ENCODE measurements at regions not wholly inside any gene's neighbourhood (a gene's known extent, or its start where the extent isn't known, plus 50 kb on each side); places are given as distances from the start of the nearest gene placed in this dataset.

DNA sequence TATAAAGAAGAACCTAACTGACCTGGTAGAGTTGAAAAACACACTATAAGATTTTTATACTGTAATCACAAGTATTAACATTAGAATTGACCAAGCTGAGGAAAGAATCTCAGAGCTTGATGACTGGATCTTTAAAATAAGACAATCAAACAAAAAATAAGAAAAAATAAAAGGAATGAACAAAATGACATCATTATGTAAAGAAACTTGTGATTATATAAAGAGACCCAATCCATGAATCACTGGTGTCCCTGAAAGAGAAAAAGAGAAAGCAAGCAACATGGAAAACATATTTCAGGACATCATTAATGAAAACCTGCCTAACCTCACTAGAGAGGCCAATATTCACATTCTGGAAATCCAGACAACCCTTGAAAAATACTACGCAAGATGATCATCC, 822.5 kb upstream of the SLITRK5 start:
- peaks cover 5 to 6% of the 10 kb centered on the region in 2 experiments for H3K4me1 Mint-ChIP-seq
- H3K56ac ChIP-seq (ENCODE audit: insufficient read length, low read depth, low read length) = no peak overlapping the region
- H2AFZ ChIP-seq (ENCODE audit: low read length) = no peak overlapping the region
- H3K9me3 ChIP-seq (ENCODE audit: control insufficient read depth, low read depth, low read length) = no peaks in the 10 kb centered on the region
- WGBS (ENCODE audit: extremely low coverage, insufficient read length, low lambda C conversion rate) = no CpG with 5 or more reads among the region's 1 CpG
- no peak overlapping the region for H3K23ac ChIP-seq (ENCODE audit: insufficient read length, low read depth, low read length)
- H3K4me2 ChIP-seq (ENCODE audit: insufficient read depth, insufficient read length, low read length) = no peak overlapping the region
- no peaks in the 10 kb centered on the region for H3K4me1 ChIP-seq (ENCODE audit: insufficient read depth, low read length)
- H2BK20ac ChIP-seq (ENCODE audit: low read depth, low read length, poor library complexity, severe bottlenecking) = no peak overlapping the region
- H3K18ac ChIP-seq (ENCODE audit: insufficient read length, low read depth, low read length) = no peak overlapping the region
- H3K4ac ChIP-seq (ENCODE audit: low read depth, low read length) = no peak overlapping the region
- no peak overlapping the region for H2BK120ac ChIP-seq (ENCODE audit: low read depth, low read length, poor library complexity, severe bottlenecking)
- H4K20me1 ChIP-seq (ENCODE audit: control insufficient read depth, insufficient read depth, insufficient read length) = no peaks in the 10 kb centered on the region
- no peak overlapping the region for H4K91ac ChIP-seq (ENCODE audit: insufficient read length, low read depth, low read length)
- TF ChIP-seq, protein P1, sequence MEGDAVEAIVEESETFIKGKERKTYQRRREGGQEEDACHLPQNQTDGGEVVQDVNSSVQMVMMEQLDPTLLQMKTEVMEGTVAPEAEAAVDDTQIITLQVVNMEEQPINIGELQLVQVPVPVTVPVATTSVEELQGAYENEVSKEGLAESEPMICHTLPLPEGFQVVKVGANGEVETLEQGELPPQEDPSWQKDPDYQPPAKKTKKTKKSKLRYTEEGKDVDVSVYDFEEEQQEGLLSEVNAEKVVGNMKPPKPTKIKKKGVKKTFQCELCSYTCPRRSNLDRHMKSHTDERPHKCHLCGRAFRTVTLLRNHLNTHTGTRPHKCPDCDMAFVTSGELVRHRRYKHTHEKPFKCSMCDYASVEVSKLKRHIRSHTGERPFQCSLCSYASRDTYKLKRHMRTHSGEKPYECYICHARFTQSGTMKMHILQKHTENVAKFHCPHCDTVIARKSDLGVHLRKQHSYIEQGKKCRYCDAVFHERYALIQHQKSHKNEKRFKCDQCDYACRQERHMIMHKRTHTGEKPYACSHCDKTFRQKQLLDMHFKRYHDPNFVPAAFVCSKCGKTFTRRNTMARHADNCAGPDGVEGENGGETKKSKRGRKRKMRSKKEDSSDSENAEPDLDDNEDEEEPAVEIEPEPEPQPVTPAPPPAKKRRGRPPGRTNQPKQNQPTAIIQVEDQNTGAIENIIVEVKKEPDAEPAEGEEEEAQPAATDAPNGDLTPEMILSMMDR (conservative IDR thresholded peaks at IDR 0.05) = no peak
- no peaks in the 10 kb centered on the region; the same call in 1 of the 2 replicates for H3K27me3 Mint-ChIP-seq (ENCODE audit: low read depth)
- H3K27ac Mint-ChIP-seq = no peak overlapping the region
- no peak overlapping the region for H4K8ac ChIP-seq (replicated peaks; ENCODE audit: insufficient read length, low read depth, low read length)
- H3K27me3 ChIP-seq (ENCODE audit: insufficient read depth, low read length) = no peaks in the 10 kb centered on the region
- H3K23me2 ChIP-seq (ENCODE audit: insufficient read length, low read depth, low read length, poor library complexity, severe bottlenecking) = no peaks in the 10 kb centered on the region
- no peak overlapping the region for H3K4me3 Mint-ChIP-seq
- peaks cover 3 to 5% of the 10 kb centered on the region in 2 experiments; a peak in 3 of 5 replicates for H3K9me3 Mint-ChIP-seq
- H3K14ac ChIP-seq (ENCODE audit: insufficient read depth, low read length) = no peak overlapping the region
- no peak overlapping the region for H4K5ac ChIP-seq (ENCODE audit: insufficient read length, low read depth, low read length)
- no peak overlapping the region for H3K27ac ChIP-seq (ENCODE audit: insufficient read length, low read depth, low read length)
- H2BK5ac ChIP-seq (ENCODE audit: insufficient read length, low read length) = no peak overlapping the region
- no peak overlapping the region for H2BK12ac ChIP-seq (ENCODE audit: insufficient read length, low read depth, low read length)
- H3K9ac ChIP-seq (ENCODE audit: extremely low read depth, insufficient read length, low read length) = no peak overlapping the region
- H3K79me1 ChIP-seq (ENCODE audit: insufficient read depth, low read depth, low read length, poor library complexity, severe bottlenecking) = no peaks in the 10 kb centered on the region
- DNase-seq = no peak
- H3T11ph ChIP-seq (ENCODE audit: low read length) = no peak overlapping the region
- no peak overlapping the region for H2AK5ac ChIP-seq (ENCODE audit: insufficient read length, low read length)
- H3K79me2 ChIP-seq (ENCODE audit: insufficient read depth, low read length) = no peaks in the 10 kb centered on the region
- peaks cover 0 to 4% (median 4%) of the 10 kb centered on the region in 3 experiments; a peak in 5 of 7 replicates for H3K36me3 Mint-ChIP-seq (ENCODE audit: insufficient read depth in 1 of 3, low read depth in 3 of 3)
- H2BK15ac ChIP-seq (ENCODE audit: low read depth, low read length) = no peak overlapping the region

Data from H9 (cell line).